ENCODE measurements at regions not wholly inside any gene's neighbourhood (a gene's known extent, or its start where the extent isn't known, plus 50 kb on each side); places are given as distances from the start of the nearest gene placed in this dataset.

DNA sequence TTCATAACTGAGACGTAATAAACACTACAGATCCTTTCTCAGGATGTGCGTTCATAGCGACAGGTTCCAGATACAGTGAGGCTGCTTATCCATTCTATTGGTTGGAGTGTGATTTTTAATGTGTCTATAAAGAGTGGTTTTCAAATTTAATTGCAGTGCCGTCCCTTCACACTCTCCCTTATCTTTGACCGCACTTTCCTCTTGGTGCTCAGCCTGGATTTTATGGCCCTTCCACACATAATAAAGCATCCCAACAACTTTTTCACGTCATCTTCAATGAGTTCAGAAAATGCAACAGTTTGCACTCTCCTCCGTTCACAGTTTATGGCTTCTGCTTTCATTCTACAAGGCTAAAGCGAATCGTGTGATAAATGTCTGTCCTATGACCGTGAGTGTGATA lies 1209.9 kb downstream of the BCL11B start:
- H3K9me3 Mint-ChIP-seq: no peaks in the 10 kb centered on the region

GRCh38 chr14:98069712-98070171 lies 1202.3 kb downstream of the BCL11B start:
- 40 to 69% methylated on average over 1 to 2 of the region's 2 CpGs for WGBS, 2 experiments (ENCODE audit: insufficient coverage in 1 of 2, insufficient read length in 1 of 2)
- Histone ChIP-seq H3K36me3 (ENCODE audit: control insufficient read depth, insufficient read depth, low read length) (no peaks in the 10 kb centered on the region), H3K27me3 (ENCODE audit: control insufficient read depth, insufficient read depth, low read length, poor library complexity, severe bottlenecking) (no peaks in the 10 kb centered on the region), H3K4me3 (ENCODE audit: low read length) (no peak overlapping the region), H3K27ac (ENCODE audit: low read depth, low read length) (no peak overlapping the region), H3K4me1 (ENCODE audit: control insufficient read depth, insufficient read depth, low read length) (peaks cover 3% of the 10 kb centered on the region), H3K9me3 (ENCODE audit: control insufficient read depth, low read length) (no peaks in the 10 kb centered on the region), H3K9ac (ENCODE audit: extremely low read depth, low read length, poor library complexity, severe bottlenecking) (no peak overlapping the region)
- TF ChIP-seq, protein P1, sequence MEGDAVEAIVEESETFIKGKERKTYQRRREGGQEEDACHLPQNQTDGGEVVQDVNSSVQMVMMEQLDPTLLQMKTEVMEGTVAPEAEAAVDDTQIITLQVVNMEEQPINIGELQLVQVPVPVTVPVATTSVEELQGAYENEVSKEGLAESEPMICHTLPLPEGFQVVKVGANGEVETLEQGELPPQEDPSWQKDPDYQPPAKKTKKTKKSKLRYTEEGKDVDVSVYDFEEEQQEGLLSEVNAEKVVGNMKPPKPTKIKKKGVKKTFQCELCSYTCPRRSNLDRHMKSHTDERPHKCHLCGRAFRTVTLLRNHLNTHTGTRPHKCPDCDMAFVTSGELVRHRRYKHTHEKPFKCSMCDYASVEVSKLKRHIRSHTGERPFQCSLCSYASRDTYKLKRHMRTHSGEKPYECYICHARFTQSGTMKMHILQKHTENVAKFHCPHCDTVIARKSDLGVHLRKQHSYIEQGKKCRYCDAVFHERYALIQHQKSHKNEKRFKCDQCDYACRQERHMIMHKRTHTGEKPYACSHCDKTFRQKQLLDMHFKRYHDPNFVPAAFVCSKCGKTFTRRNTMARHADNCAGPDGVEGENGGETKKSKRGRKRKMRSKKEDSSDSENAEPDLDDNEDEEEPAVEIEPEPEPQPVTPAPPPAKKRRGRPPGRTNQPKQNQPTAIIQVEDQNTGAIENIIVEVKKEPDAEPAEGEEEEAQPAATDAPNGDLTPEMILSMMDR (conservative IDR thresholded peaks at IDR 0.05): no peak
- Mint-ChIP-seq H3K27me3 (ENCODE audit: insufficient read depth) (no peaks in the 10 kb centered on the region), H3K9me3 (no peaks in the 10 kb centered on the region), H3K27ac (peak overlapping the region; percentile 84), H3K4me1 (peaks cover 13% of the 10 kb centered on the region), H3K4me3 (no peak overlapping the region), H3K36me3 (ENCODE audit: low read depth) (no peaks in the 10 kb centered on the region)
- DNase-seq: peak; percentile 65

More for the DNA sequence above, 1209.9 kb downstream of the BCL11B start:
- H3K27me3 Mint-ChIP-seq (ENCODE audit: insufficient read depth): no peaks in the 10 kb centered on the region
- Histone ChIP-seq H3K27ac (ENCODE audit: low read depth, low read length) (no peak overlapping the region), H3K4me3 (ENCODE audit: low read length) (no peak overlapping the region), H3K36me3 (ENCODE audit: control insufficient read depth, insufficient read depth, low read length) (no peaks in the 10 kb centered on the region), H3K27me3 (ENCODE audit: control insufficient read depth, insufficient read depth, low read length, poor library complexity, severe bottlenecking) (no peaks in the 10 kb centered on the region), H3K9ac (ENCODE audit: extremely low read depth, low read length, poor library complexity, severe bottlenecking) (no peak overlapping the region), H3K9me3 (ENCODE audit: control insufficient read depth, low read length) (no peaks in the 10 kb centered on the region), H3K4me1 (ENCODE audit: control insufficient read depth, insufficient read depth, low read length) (no peaks in the 10 kb centered on the region)
- no peak overlapping the region for H3K27ac Mint-ChIP-seq
- no peak for DNase-seq
- H3K4me1 Mint-ChIP-seq: no peaks in the 10 kb centered on the region
- 93 to 97% methylated on average over 8 to 10 of the region's 10 CpGs for WGBS, 2 experiments (ENCODE audit: insufficient coverage in 1 of 2, insufficient read length in 1 of 2)
- no peak overlapping the region for H3K4me3 Mint-ChIP-seq
- TF ChIP-seq, protein P1 (conservative IDR thresholded peaks at IDR 0.05): no peak
- no peaks in the 10 kb centered on the region for H3K36me3 Mint-ChIP-seq (ENCODE audit: low read depth)

GRCh38 chr14:98070536-98070935 lies 1201.5 kb downstream of the BCL11B start:
- H3K27ac Mint-ChIP-seq: peak overlapping the region; percentile 84
- no peaks in the 10 kb centered on the region for H3K27me3 Mint-ChIP-seq (ENCODE audit: insufficient read depth)
- Histone ChIP-seq H3K27ac (ENCODE audit: low read depth, low read length) (no peak overlapping the region), H3K4me1 (ENCODE audit: control insufficient read depth, insufficient read depth, low read length) (peaks cover 3% of the 10 kb centered on the region), H3K27me3 (ENCODE audit: control insufficient read depth, insufficient read depth, low read length, poor library complexity, severe bottlenecking) (no peaks in the 10 kb centered on the region), H3K4me3 (ENCODE audit: low read length) (no peak overlapping the region), H3K9ac (ENCODE audit: extremely low read depth, low read length, poor library complexity, severe bottlenecking) (no peak overlapping the region), H3K36me3 (ENCODE audit: control insufficient read depth, insufficient read depth, low read length) (no peaks in the 10 kb centered on the region), H3K9me3 (ENCODE audit: control insufficient read depth, low read length) (no peaks in the 10 kb centered on the region)
- H3K4me1 Mint-ChIP-seq: peaks cover 13% of the 10 kb centered on the region
- H3K9me3 Mint-ChIP-seq: no peaks in the 10 kb centered on the region
- H3K4me3 Mint-ChIP-seq: no peak overlapping the region
- no peaks in the 10 kb centered on the region for H3K36me3 Mint-ChIP-seq (ENCODE audit: low read depth)
- DNase-seq: no peak
- TF ChIP-seq, protein P1 (conservative IDR thresholded peaks at IDR 0.05): no peak

All from endodermal cell (in vitro differentiated cells).